HUES48 (cell line): ENCODE measurements at regions not wholly inside any gene's neighbourhood (a gene's known extent, or its start where the extent isn't known, plus 50 kb on each side); places are given as distances from the start of the nearest gene placed in this dataset.

Experiments
- H3K27ac ChIP-seq: one replicate; pipeline ENCODE4 v1.7.0; 2013; ENCODE audit warnings: low read depth, low read length, inconsistent platforms
- H3K27me3 ChIP-seq: 2 replicates; pipeline ENCODE4 v1.6.1; 2013; ENCODE audit warnings: mild to moderate bottlenecking, low read length; ENCODE audit not compliant: control insufficient read depth, insufficient read depth
- H3K36me3 ChIP-seq: 2 replicates; pipeline ENCODE4 v1.6.1; 2013; ENCODE audit warnings: low read length; ENCODE audit not compliant: control insufficient read depth, insufficient read depth
- H3K4me1 ChIP-seq: 2 replicates; pipeline ENCODE4 v1.6.1; 2013; ENCODE audit warnings: mild to moderate bottlenecking, low read length; ENCODE audit not compliant: control insufficient read depth, insufficient read depth
- H3K4me3 ChIP-seq: 2 replicates; pipeline ENCODE4 v1.5.1; 2013; ENCODE audit warnings: mild to moderate bottlenecking, low read depth, low read length
- H3K9ac ChIP-seq: 2 replicates; pipeline ENCODE4 v1.6.1; 2013; ENCODE audit warnings: mild to moderate bottlenecking, low read depth, low read length, moderate library complexity
- H3K9me3 ChIP-seq: 2 replicates; pipeline ENCODE4 v1.6.1; 2013; ENCODE audit warnings: low read length; ENCODE audit not compliant: control insufficient read depth, insufficient read depth

DNA sequence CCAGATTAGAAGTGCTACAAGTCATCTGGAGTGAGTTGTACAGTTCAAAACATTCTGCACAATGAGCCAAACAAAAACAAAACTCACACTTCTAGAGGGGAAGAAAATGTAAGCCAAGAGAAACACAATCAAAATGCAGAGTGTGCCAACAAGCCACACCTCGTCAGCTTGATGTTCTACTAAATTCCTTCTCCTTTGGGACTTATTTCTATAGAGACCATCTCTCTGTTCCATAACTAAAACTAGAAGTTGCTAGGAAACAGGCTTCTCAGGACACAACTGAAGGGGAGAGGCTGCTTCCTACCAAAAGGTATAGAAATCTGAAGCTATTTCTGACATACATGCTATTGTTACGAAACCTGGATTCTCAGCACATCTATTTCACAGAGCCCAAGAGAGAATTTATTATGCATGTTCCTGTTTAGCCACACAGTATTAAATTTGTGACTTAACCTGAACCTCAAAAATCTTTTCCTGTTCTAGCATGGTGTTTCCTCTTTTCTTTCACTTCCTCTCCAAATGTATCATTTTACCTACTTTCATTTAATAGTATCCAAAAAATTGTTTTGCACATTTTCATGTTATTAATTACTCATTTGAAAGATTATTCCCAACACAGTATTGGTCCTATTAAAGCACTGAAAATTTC is 211.4 kb upstream of the CCDC150 start:
- H3K27me3 ChIP-seq = no peaks in the 10 kb centered on the region
- no peak overlapping the region for H3K9ac ChIP-seq
- no peak overlapping the region for H3K27ac ChIP-seq
- no peaks in the 10 kb centered on the region for H3K9me3 ChIP-seq
- H3K4me1 ChIP-seq = no peaks in the 10 kb centered on the region
- no peaks in the 10 kb centered on the region for H3K36me3 ChIP-seq
- H3K4me3 ChIP-seq = no peak overlapping the region

DNA sequence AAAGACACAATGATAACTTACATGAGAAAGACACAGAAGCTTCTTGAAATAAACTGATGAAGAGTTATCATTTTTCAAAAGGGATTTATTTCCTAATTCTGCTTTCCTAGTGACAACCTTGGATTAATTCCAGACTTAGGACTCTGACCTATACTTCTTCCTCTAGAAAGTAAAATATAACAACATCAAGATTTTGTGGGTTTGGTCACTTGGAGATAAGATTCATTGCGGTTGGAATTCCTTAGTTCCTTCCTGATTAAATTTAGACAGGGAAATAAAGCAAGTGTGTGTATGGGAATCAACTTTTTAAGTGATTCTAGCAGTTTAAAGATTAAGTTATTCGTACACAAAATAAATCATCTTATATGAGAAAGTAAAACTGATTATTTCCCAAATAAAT is 208.4 kb upstream of the CCDC150 start:
- Histone ChIP-seq H3K9me3 (no peaks in the 10 kb centered on the region), H3K4me3 (no peak overlapping the region), H3K27me3 (no peaks in the 10 kb centered on the region), H3K4me1 (no peaks in the 10 kb centered on the region), H3K9ac (no peak overlapping the region), H3K36me3 (no peaks in the 10 kb centered on the region), H3K27ac (no peak overlapping the region)

DNA sequence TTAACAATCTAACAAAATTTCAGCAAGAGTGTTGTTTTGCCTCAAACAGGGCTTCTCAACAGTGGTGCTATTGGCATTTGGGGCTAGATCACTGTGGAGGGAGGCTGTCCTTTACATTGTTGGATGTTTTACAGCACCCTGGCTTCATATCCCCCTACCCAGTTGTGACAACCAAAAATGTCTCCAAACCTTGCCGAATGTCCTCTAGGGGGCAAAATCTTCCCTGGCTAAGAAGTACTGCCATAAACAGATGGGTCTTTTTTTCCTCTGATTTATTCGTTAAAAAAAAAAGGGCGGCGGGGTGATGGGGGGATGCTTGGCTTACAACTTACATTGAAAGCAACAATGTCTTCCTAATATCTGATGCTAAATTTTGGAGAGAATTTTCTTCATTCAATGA is 207.6 kb upstream of the CCDC150 start:
- Histone ChIP-seq H3K9me3 (no peaks in the 10 kb centered on the region), H3K4me1 (no peaks in the 10 kb centered on the region), H3K9ac (no peak overlapping the region), H3K4me3 (no peak overlapping the region), H3K27ac (no peak overlapping the region), H3K27me3 (no peaks in the 10 kb centered on the region), H3K36me3 (no peaks in the 10 kb centered on the region)

DNA sequence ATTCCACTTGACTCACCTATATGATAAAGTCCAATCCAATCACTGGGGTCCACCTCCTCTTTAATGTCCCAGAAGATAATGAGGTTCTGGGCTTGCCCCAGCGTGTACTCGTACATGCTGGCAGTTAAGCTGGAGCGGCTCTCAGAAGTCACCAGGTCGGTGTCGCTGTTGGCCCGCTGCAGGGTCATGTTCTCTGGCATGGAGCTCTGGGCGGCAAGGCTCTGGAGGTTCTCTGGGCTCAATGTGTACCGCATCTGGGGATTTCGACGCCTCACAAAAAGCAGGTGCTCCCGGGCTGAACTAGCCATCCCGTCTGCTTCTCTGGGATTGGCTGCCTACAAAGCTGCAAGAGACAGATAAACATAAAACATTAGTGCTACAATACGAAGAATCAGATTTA is 206.4 kb upstream of the CCDC150 start:
- no peaks in the 10 kb centered on the region for H3K9me3 ChIP-seq
- no peak overlapping the region for H3K4me3 ChIP-seq
- no peaks in the 10 kb centered on the region for H3K4me1 ChIP-seq
- no peak overlapping the region for H3K27ac ChIP-seq
- H3K36me3 ChIP-seq = no peaks in the 10 kb centered on the region
- no peak overlapping the region for H3K9ac ChIP-seq
- H3K27me3 ChIP-seq = no peaks in the 10 kb centered on the region

DNA sequence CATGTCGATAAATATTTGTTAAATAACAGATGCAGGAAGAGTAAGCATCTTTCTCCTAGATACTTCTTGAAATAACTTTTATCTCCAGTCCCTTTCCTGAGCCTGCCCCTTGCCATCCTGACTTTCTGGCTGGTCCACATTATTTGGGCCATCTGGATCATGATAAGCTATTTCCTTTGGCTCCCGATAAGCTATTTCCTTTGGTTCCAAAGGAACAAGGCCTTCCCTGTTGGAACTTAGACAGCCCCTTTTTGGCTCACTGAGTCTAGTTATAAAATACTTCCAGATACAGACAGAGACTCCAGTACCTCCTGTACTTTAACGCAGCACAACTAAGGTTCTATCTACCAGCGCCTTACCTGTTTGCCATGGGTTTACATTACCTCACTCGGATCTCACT is 205.3 kb upstream of the CCDC150 start:
- Histone ChIP-seq H3K4me1 (no peaks in the 10 kb centered on the region), H3K27ac (no peak overlapping the region), H3K27me3 (no peaks in the 10 kb centered on the region), H3K36me3 (no peaks in the 10 kb centered on the region), H3K4me3 (no peak overlapping the region), H3K9me3 (no peaks in the 10 kb centered on the region), H3K9ac (no peak overlapping the region)

DNA sequence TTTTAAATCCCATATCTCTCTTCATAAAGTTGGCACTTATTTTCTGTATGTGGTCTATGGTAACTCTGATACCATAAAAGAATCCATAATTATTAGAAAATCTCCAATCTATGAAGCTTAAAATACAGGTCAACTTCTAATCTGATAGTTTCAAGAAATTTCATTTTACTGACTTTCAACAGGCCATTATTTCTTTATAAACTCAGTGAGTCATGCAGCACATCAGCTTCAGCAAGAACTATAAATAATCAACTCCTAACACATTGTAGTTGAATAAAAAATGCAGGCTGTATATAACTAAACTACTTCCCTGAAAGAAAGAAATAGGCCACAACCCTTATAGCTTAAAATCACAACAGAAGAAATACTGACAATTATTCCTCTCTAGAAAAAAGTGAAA is 204.3 kb upstream of the CCDC150 start:
- no peaks in the 10 kb centered on the region for H3K27me3 ChIP-seq
- no peaks in the 10 kb centered on the region for H3K36me3 ChIP-seq
- H3K4me1 ChIP-seq = no peaks in the 10 kb centered on the region

DNA sequence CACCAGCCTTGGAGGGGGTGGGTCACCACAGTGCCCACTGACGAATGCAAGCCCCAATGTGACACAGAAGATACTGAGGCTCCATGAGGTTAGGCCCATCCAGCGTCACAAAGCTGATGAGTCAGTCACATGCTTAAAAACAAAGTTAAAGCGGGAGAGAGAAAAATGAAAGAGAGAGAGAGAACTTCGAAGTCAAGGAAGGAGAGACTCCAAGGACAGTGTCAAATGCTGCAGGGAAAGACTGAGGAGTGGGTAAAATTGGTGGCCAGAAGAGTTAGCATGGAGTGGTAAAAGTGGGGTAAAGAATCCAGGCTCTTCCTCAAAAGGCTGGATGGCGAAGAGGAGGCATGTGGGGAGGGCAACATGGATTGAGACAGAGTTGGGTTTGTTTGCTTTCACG is 201.9 kb upstream of the CCDC150 start:
- no peak overlapping the region for H3K27ac ChIP-seq
- H3K27me3 ChIP-seq = no peaks in the 10 kb centered on the region
- H3K36me3 ChIP-seq = no peaks in the 10 kb centered on the region
- H3K4me1 ChIP-seq = no peaks in the 10 kb centered on the region
- no peak overlapping the region for H3K4me3 ChIP-seq
- no peak overlapping the region for H3K9ac ChIP-seq
- H3K9me3 ChIP-seq = no peaks in the 10 kb centered on the region

More for the DNA sequence above, 204.3 kb upstream of the CCDC150 start:
- Histone ChIP-seq H3K9ac (no peak overlapping the region), H3K9me3 (no peaks in the 10 kb centered on the region), H3K27ac (no peak overlapping the region), H3K4me3 (no peak overlapping the region)

DNA sequence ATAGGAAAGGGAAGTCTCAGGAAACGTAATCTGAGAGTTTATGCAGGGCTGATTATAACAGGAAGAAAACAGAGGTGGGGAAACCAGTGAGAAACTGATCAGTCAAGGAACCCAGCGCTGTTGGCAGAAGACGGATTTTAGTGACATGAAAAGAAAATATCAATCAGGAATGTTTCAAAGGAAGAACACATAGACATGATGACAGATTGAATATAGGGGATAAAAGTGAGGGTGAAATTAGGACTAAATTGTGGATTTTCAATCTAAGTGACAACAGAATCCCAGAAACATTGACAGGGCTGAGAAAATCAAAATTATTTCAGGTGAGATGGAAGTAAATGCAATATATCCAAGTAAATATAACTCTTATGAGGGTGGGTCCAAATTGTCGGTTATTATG is 199.8 kb upstream of the CCDC150 start:
- H3K9me3 ChIP-seq = no peaks in the 10 kb centered on the region
- H3K27ac ChIP-seq = no peak overlapping the region
- no peaks in the 10 kb centered on the region for H3K4me1 ChIP-seq
- no peak overlapping the region for H3K4me3 ChIP-seq
- no peaks in the 10 kb centered on the region for H3K27me3 ChIP-seq
- H3K9ac ChIP-seq = no peak overlapping the region
- H3K36me3 ChIP-seq = no peaks in the 10 kb centered on the region

DNA sequence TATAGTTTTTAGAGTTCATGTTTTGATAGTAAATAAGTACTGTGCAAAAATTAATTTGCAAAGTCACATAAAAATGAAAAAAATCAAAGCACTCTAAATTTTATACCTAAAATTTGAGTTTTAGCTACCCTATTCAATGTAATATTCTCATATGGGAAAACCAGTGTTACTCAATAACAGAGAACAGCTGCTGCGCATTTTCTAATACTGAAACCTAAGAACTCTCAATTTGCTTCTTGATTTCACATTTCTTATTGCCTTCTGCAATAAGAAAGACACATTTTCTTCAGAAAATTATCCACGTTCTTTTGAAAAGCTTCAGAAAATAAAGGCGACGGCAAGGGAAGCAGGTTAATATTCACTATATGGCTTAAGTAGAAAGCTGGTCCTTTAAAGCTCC is 199.1 kb upstream of the CCDC150 start:
- H3K27me3 ChIP-seq = no peaks in the 10 kb centered on the region
- no peak overlapping the region for H3K9ac ChIP-seq
- no peaks in the 10 kb centered on the region for H3K9me3 ChIP-seq
- H3K4me3 ChIP-seq = no peak overlapping the region
- H3K27ac ChIP-seq = no peak overlapping the region
- no peaks in the 10 kb centered on the region for H3K4me1 ChIP-seq
- H3K36me3 ChIP-seq = no peaks in the 10 kb centered on the region

DNA sequence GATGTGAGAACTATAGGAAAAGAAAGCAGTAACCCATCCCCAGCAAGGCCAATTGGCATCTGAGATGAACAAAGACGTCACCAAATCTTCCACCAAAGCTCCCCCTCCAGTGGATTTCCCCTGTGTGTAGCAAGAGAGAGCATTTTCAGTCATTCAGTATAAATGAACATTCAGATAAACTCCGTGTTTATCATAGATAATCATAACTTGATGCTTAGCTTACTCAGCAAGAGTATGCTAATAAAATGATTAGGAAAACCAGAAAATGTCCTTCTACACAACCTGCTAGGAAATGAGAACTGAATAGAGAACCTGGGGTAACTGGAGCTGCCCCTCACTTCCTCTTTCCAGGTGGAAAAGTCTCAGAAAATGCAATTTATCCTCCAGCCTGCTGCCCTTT is 198.0 kb upstream of the CCDC150 start:
- Histone ChIP-seq H3K36me3 (no peaks in the 10 kb centered on the region), H3K4me1 (no peaks in the 10 kb centered on the region)

DNA sequence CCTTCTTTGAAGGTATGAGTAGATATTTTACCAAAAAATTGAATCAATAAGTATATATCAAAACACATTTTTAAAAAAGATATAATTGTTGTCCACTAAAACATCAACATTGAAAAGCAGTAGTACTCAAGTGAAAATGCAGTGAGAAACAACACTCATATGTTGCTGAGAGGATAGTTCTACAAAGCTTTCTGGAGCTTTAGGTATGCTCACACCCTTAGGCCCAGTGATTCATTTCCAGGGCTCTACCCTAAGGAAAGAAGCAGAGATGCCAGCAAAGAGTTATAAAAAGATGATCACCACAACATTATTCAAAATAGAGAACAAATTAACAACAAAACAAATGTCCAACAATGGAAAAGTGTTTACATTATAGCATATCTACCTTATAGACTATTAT is 197.3 kb upstream of the CCDC150 start:
- Histone ChIP-seq H3K36me3 (no peaks in the 10 kb centered on the region), H3K9ac (no peak overlapping the region), H3K4me3 (no peak overlapping the region), H3K27me3 (no peaks in the 10 kb centered on the region), H3K9me3 (no peaks in the 10 kb centered on the region), H3K27ac (no peak overlapping the region), H3K4me1 (no peaks in the 10 kb centered on the region)

More for the DNA sequence above, 198.0 kb upstream of the CCDC150 start:
- Histone ChIP-seq H3K4me3 (no peak overlapping the region), H3K27ac (no peak overlapping the region), H3K9me3 (no peaks in the 10 kb centered on the region), H3K9ac (no peak overlapping the region), H3K27me3 (no peaks in the 10 kb centered on the region)

DNA sequence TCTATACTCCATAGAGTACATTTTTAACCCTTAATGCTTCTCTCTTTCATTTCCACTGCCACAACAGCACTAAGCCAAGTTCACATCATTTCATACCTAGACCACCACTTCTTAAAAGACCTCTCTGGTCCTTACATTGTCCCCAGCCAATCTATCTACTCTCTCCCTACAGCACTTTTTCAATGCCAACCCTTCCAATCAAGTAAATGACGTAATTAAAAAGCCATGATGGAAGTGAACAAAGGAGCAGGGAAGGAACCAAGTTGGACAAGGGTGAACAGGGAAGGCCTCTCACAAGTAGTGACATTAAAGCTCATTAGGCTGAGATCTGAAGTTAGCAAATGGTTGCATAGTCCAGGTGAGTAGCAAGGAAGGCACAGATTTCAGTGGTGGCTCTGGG is 195.1 kb upstream of the CCDC150 start:
- no peaks in the 10 kb centered on the region for H3K27me3 ChIP-seq
- no peak overlapping the region for H3K4me3 ChIP-seq
- no peaks in the 10 kb centered on the region for H3K4me1 ChIP-seq
- no peak overlapping the region for H3K9ac ChIP-seq
- no peak overlapping the region for H3K27ac ChIP-seq
- no peaks in the 10 kb centered on the region for H3K36me3 ChIP-seq
- no peaks in the 10 kb centered on the region for H3K9me3 ChIP-seq
